Hippocampal formation (tissue), 2 donors: ENCODE measurements at regions not wholly inside any gene's neighbourhood (a gene's known extent, or its start where the extent isn't known, plus 50 kb on each side); places are given as distances from the start of the nearest gene placed in this dataset.
"Not testable (repeated sequence)": the region's sequence is repeated elsewhere in the genome, so short reads cannot be mapped to it uniquely, and the experiment has no call there.

Source experiments
- DNase-seq, 2 donors: peaks; one replicate each; lab custom pipeline; 2025; lab: John Stamatoyannopoulos, UW

DNA sequence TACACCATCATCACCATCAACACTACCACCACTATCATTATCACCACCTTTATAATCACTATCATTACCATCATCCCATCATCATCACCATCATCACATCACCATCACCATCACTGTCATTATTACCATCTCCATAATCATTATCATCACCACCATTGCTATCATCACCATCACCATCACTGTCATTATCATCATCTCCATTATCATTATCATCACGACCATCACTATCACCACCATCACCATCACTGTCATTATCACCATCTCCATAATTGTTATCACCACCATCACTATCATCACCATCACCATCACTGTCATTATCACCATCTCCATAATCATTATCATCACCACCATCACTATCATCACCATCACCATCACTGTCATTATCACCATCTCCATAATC lies 279.6 kb upstream of the HS6ST1 start:
- not testable (repeated sequence) for DNase-seq

DNA sequence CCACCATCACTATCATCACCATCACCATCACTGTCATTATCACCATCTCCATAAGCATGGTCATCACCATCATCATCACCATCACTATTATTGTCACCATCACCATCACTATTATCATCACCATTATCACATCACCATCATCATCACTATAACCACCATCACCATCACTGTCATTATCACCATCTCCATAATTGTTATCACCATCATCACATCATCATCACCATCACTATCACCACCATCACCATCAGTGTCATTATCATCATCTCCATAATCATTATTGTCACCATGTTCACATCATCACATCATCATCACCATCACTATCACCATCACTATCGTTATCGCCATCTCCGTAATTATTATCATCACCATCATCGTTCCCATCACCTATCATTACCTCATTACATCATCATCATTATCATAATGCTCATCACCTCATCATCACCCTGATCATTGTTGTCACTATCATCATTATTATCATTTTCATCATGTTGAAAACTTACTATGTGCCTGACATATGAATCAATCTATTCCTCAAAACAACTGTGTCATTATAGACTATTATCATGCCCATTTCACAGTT lies 280.3 kb upstream of the HS6ST1 start:
- DNase-seq: no peak

GRCh38 chr2:128599700-128600099 lies 281.0 kb upstream of the HS6ST1 start:
- no peak for DNase-seq

- no peak for DNase-seq
Observed at GRCh38 chr2:128600581-128601297, 282.1 kb upstream of the HS6ST1 start.

- DNase-seq: no peak
Observed at GRCh38 chr2:128601298-128602037, 282.8 kb upstream of the HS6ST1 start.

DNA sequence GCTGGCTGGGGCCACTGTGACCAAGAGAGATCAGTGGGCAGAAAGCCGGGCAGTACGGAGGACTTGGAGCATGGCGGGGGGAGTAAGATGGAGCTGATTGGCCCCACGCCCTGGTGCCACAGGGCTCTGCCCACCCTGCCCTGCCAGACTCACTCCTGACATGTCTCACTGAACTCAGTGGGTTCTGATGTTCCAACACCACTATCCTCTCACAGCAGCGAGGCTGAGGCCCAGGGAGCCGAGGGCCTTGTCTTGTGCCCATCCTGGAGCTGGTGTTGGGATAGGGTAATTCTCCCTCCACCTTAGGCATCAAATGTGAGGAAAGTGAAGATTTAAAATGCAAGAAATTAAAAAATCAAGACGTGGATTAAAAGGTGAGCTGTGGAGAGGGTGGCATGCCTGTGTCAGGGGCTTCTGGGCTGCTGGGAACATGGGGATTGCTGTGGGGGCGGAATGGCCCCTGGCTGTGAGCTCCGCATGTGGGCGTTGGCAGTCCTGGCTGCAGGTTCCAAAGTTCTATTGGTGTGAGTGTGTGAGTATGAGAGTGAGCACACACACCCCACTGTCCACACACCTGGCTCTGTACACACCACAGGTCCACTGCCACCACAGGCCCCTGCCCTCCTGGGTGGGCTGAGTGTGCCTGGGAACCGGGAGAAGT lies 283.5 kb upstream of the HS6ST1 start:
- no peak for DNase-seq

GRCh38 chr2:128602699-128603101 lies 284.0 kb upstream of the HS6ST1 start:
- no peak for DNase-seq

GRCh38 chr2:128603411-128603924 lies 284.8 kb upstream of the HS6ST1 start:
- no peak for DNase-seq

DNA sequence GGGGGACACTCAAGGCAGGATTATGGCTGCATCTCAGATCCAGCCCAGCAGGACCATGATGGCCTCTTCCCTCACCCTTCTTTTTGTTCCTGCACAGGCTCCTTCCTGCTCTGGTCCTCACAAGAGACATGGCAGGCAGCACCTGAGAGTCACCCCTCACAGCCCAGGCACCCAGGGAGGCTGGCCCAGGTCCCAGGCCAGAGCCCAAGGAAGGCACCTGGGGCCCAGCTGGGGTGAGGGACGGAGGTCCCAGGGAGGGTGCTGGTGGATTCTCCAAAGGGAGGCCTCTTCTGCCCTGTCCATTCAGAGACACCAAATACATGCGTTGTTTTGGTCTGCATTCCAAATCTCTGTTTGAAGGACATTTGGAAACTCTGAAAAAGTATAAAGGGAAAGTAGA lies 285.4 kb upstream of the HS6ST1 start:
- no peak for DNase-seq

- not testable (repeated sequence) for DNase-seq
Observed at GRCh38 chr2:128604581-128604980, 285.9 kb upstream of the HS6ST1 start.

DNA sequence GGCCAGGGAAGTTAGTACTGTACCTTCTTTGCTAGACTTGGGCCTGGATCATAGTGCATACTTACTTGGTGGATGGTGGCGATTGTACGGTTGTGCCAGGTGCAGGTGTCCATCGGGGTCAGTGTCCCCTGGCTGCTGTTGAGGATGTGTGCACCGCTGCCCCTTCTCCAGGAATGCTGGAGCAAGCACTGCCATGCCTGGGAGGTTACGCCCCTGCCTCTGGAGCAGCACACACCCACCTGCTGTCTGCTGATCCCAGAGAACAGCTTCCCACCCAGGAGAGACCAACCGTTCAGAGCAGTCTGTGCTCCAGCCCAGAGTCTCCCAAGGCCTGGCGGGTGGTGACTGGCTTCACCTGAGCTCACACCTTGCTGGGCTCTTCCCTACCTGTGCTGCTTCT lies 286.8 kb upstream of the HS6ST1 start:
- no peak for DNase-seq

DNA sequence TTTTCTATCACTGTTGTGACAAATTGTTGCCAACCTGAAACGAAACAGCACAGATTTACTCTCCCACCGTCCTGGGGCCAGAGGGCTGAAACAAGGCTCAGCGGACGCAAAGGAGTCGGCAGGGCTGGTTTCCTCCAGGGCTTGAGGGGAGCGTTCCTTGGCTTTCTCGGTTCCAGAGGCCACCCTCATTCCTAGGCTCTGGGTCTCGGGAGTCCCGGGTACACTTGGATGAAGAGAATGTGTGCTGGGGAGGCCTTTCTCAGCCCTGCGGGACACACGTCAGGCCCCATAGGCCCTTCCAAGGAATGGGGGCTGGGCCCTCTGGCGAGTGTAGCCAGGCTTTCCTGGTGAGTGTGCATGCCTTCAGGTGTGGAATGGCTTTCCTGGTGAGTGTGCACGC lies 287.3 kb upstream of the HS6ST1 start:
- no peak for DNase-seq

DNA sequence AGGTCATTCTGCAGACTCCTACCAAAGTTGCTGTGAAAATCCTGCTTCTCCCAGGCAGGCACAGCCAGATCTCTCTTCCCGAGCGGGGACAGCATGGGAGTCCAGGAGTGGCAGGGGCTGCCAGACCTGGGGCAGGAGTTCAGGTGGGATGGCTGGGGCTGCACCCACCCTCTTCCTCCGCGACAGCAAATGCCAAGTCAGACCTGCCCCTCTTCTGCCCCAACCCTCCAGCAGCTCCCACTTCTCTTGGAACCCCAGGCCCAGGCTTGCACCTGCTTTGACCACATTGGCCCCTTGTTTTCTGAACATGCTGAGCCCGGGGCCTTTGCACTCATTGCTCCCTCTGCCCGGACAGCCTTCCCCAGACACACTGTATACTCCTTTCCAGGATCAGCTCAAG lies 288.2 kb upstream of the HS6ST1 start:
- no peak for DNase-seq

- no peak for DNase-seq
Observed at GRCh38 chr2:128607440-128607839, 288.8 kb upstream of the HS6ST1 start.

DNA sequence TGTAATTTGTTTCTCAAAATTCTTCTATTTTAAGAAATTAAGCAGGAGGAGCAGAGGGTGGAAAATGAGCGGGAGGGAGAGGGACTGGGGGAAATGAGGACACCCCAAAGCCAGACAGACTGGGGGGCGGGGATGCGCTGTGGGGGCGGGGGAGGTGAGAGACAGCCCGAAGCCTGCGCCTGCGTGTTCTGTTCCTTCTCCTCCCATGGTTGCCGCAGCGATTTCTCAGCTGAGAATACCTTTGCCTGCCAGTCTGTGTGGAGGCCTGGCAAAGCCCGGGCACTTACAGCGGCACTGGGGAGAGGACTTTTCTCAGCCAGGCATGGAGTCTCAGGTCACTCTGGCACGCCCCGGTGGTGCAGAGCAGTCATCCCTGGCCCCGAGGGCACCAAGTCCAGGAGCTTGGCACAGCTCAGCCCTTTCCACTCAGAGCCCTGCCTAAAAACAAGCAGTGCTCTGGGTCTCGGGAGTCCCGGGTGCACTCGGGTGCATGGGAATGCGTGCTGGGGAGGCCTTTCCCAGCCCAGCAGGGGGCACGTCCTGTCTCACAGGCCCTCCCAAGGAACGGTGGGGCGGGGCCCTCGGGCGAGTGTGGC lies 289.3 kb upstream of the HS6ST1 start:
- peak in 1 of 2 donors; percentile 10 for DNase-seq

DNA sequence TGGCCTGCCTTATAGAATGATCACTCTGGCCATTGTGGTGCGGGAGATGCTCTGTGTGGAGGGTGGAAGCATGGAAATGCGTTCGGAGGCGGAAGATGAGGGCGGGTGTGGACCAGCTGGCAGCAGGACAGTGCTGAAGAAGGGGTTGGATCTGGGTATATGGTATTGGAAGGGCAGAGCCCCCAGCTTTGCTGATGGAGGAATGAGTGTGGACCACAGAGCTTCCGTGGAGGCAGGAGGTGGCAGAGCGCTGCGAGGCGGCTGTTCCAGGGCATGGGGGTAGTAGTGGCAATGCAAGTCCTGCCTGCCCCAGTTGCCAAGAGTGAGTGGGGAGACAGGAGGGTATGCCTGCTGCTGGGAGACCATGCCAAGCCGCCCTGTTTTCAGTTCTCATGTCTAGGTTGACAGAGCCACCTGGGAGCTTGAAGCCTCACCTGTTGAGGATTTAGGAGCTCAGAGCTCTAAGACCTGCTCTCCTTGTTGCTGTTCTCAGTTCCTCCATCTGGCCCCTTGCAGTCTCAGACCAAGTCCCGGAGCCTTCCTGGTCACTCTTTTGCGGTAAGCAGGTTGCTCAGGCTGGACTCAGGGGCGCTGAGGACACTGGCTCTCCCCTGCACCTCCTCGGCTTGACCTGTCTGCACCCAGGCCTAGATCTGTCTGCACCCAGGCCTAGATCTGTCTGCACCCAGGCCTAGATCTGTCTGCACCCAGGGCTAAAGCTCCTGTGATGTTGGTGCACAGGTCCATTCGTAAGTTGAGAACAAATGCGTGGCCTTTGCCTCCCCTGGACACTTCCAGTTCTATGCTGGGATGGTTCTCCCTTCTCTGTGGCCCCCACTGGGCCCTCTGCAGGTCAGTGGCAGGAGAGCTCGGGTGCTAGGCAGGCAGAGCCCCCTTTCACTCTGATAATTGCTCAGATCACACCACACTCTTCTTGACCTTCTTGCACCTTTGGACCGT lies 290.5 kb upstream of the HS6ST1 start:
- DNase-seq: no peak

GRCh38 chr2:128610496-128610895 lies 291.8 kb upstream of the HS6ST1 start:
- no peak for DNase-seq

- DNase-seq: no peak
Observed at GRCh38 chr2:128611421-128612320, 293.0 kb upstream of the HS6ST1 start.

DNA sequence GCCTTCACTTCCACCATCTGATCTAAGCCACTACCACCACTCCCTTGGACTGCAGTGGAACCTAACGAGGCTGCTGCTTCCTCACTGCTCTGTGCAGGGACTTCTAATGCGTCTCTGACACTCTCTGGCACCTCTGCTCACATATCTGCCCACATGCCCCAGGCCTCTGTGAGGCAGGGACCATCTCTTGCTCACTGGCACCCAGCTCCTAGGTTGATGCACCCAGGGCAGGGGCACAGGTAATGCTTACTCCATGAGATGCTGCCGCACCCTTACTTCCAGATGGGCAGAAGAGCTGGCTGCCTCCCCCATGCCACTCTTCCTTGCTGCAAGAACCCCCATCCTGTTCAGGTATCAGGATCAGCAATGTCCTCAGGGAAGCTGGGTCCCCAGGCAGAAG lies 294.0 kb upstream of the HS6ST1 start:
- no peak for DNase-seq

DNA sequence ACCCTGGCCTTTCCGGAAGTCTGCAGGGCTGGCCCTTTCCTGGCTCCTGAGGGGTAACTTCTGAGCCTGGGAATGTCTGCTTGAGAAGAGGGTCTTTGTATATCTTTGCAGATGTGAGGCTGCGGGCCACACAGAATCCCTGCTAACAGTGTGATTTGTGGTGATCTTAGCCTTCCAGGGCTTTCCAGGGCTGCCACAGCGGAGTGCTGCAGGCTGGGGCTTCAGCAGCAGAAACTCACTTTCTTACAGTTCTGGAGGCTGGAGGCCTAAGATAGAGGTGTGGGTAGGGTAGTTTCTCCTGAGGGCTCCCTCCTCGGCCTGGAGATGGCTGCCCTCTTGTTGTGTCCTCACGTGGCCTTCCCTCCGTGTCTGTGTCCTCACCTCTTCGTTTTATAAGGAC lies 294.7 kb upstream of the HS6ST1 start:
- no peak for DNase-seq
